Middle frontal gyrus (tissue), 1 donor: ENCODE measurements at regions not wholly inside any gene's neighbourhood (a gene's known extent, or its start where the extent isn't known, plus 50 kb on each side); places are given as distances from the start of the nearest gene placed in this dataset.

ENCODE experiments used
- DNase-seq: peaks from one replicate; pipeline ENCODE4 v3.0.0-alpha.2; 2015; ENCODE audit warnings: low spot score; ENCODE audit errors: extremely low spot score

DNA sequence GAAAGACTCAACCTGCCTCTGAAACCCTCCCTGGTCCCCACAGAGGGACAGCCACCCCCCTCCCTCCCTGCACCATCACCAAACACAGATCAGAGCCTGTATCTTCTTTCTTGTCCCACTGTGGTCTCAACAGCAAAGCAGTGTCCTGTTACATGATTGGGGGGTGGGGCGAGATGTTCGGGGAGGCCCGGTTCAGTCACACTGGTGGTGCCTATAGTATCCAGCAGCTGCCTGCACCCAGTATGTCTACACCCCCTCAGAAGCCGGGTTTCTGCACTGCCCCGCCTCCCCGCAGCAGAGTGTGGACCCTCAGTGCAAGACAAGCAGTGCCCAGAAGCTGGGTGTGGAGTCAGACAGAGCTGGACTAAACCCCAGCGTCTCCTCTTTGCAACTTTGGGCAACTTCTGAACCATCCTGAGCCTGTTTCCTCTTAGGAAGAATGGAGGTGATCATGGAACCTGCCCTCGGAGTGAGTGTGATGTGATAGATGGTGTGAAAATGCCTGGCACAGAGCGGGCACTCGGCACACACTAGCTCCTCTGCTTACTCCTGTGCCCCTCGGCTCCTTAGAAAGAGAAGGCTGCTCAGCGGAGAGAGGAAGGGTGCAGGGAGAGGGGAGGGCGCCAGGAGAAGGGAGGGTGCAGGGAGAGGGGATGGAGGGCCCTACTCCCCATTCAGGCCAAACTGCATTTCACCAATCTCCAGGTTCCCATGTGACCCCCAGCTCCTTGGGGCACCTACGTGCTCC, 84.0 kb upstream of the TNRC6C start:
- no peak for DNase-seq

GRCh38 chr17:77875051-77875780, 83.3 kb upstream of the TNRC6C start:
- DNase-seq, result no peak

- DNase-seq, result no peak
Observed at GRCh38 chr17:77875881-77876509, 82.5 kb upstream of the TNRC6C start.

GRCh38 chr17:77877036-77877435, 81.5 kb upstream of the TNRC6C start:
- DNase-seq, result no peak

DNA sequence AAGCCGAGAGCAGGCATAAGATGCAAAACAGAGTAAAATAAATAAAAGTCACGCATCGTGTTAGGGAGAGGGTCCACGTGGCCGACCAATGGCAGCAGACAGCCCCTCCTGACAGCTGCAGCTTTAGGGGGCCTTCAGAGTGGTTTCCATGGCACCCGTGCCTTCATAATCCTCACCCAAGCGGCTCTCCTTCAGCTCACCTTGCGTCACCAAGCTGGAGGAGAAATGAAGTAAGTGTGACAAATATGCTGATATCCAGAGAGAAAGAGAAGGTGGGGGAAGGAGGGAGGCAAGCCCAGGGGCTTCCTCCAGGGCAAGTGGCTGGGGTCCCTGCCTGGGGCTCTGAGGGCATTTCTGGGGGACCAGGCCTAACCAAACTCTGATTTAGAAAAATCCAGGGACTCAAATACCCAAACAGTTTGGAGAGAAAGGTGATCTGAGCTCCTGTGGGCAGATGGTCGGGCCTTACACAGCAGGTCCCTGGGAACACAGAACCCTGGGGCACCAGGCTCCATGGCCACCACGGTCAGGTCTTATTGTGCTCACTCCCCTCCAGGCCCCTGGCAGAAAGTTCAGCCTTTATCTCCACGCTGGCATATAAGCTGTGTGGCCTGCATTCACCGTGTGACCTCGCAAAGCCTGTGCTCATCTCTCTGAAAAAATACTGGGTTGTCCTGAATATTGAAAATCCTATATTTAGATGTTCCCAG, 80.7 kb upstream of the TNRC6C start:
- no peak for DNase-seq

- no peak for DNase-seq
Observed at GRCh38 chr17:77879226-77879895, 79.1 kb upstream of the TNRC6C start.

- no peak for DNase-seq
Observed at GRCh38 chr17:77879896-77880280, 78.6 kb upstream of the TNRC6C start.

GRCh38 chr17:77880711-77881450, 77.6 kb upstream of the TNRC6C start:
- no peak for DNase-seq

- no peak for DNase-seq
Observed at GRCh38 chr17:77881545-77881944, 77.0 kb upstream of the TNRC6C start.

- DNase-seq, result no peak
Observed at GRCh38 chr17:77882040-77882439, 76.5 kb upstream of the TNRC6C start.

GRCh38 chr17:77882481-77883212, 75.9 kb upstream of the TNRC6C start:
- no peak for DNase-seq

GRCh38 chr17:77883213-77883650, 75.3 kb upstream of the TNRC6C start:
- no peak for DNase-seq

- DNase-seq, result peak; percentile 85
Observed at GRCh38 chr17:77884019-77884418, 74.5 kb upstream of the TNRC6C start.

GRCh38 chr17:77884967-77885641, 73.4 kb upstream of the TNRC6C start:
- no peak for DNase-seq

DNA sequence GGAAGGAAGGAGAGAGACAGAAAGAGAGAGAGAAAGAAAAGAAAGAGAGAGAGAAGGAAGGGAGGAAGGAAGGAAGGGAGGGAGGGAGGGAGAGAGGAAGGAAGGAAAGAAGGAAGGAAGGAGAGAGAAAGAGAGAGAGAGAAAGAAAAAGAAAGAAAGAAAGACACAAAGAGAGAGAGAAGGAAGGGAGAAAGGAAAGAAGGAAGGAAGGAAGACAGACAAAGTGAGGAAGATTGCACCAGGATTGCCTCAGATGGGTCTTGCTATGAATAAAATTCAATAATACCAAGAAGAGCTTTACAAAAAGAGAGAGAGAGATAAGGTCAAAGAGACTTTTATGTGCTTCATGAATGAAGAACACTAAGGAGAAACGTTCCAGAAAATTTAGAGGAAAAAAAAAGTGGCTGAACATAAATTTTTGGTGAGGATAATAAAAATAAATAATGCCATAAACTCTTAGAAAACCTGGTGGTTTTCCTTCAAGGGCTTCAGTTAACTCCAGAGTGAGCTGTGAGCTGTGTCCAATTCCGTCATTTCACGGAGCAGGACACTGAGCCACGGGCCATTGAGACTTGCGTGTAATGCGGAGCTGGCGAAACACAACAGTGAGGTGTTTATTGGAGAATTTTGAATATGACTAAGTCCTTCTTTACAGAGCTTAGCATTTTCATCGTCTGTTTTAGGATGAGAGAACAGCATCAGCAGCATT, 72.7 kb upstream of the TNRC6C start:
- DNase-seq, result no peak

- DNase-seq, result no peak
Observed at GRCh38 chr17:77886387-77886728, 72.1 kb upstream of the TNRC6C start.

DNA sequence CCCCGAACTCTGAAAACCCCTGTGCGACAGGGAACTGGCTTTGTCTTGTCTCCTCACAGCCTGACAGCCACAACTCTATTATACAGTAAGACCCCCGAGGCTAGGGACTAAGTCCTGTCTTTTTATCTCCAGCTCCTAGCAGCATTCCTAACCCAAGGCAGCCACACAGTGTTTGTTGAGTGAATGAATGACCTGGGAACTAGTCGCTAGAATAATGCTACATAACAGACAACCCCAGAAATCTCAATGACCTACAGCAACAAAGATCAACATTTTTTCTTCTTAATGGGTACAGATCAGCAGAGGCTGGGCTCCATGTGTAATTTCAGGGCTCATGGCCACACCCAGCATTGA, 71.4 kb upstream of the TNRC6C start:
- no peak for DNase-seq

- peak; percentile 29 for DNase-seq
Observed at GRCh38 chr17:77887464-77888241, 70.8 kb upstream of the TNRC6C start.
